B cell (primary cell): ENCODE measurements at regions not wholly inside any gene's neighbourhood (a gene's known extent, or its start where the extent isn't known, plus 50 kb on each side); places are given as distances from the start of the nearest gene placed in this dataset.

ENCODE experiments used
- ATAC-seq: fragments of 200-7000 bp; cut with Tn5 transposase; one replicate; pipeline ENCODE4 v1.10.0; 2021; ENCODE audit warnings: low read depth, mild to moderate bottlenecking, moderate number of reproducible peaks, moderate library complexity
- CTCF ChIA-PET: fragments of 350-600 bp; sonication (Branson Sonifier 250); formaldehyde crosslinking; loops from one replicate; lab custom pipeline; 2021; ENCODE audit warnings: antibody characterized with exemption, inconsistent platforms; lab: Charles Lee
- POLR2A ChIA-PET: fragments of 350-600 bp; sonication (Branson Sonifier 250); formaldehyde crosslinking; loops from one replicate; lab custom pipeline; 2021; ENCODE audit warnings: antibody characterized with exemption; lab: Charles Lee
- DNase-seq: peaks from one replicate; pipeline ENCODE4 v3.0.0; 2013
- H2AFZ ChIP-seq: 2 replicates; pipeline ENCODE4 v1.6.1; 2012; ENCODE audit warnings: mild to moderate bottlenecking, low read depth, low read length; ENCODE audit not compliant: insufficient read depth, poor library complexity, severe bottlenecking
- H3K27ac ChIP-seq, 2 donors: 1 replicate in 1 of 2; 2 replicates in 1 of 2; pipeline ENCODE4 v1.5.1; 2012 to 2013; ENCODE audit warnings: low read length in 2 of 2, mild to moderate bottlenecking in 2 of 2, moderate library complexity in 1 of 2
- H3K27me3 ChIP-seq, 4 experiments: fragments of 200-600 bp in 1 of 4; sonication (generic) in 1 of 4; replicated peaks in 1 of 4; 1 replicate in 2 of 4; 2 replicates in 2 of 4; pipeline versions ENCODE4 v1.6.1 to v1.7.0; 2013 to 2016; ENCODE audit warnings: low read length in 3 of 4, mild to moderate bottlenecking in 2 of 4, mixed read lengths in 1 of 4, moderate library complexity in 1 of 4; ENCODE audit not compliant: insufficient read depth in 4 of 4, control insufficient read depth in 3 of 4; ENCODE audit errors: control extremely low read depth in 1 of 4
- H3K36me3 ChIP-seq, 2 experiments: replicated peaks in 1 of 2; 1 replicate in 1 of 2; 2 replicates in 1 of 2; pipeline versions ENCODE4 v1.6.1 to v1.7.1; 2013; ENCODE audit warnings: low read length in 1 of 2; ENCODE audit not compliant: insufficient read depth in 2 of 2, control insufficient read depth in 1 of 2; ENCODE audit errors: control extremely low read depth in 1 of 2, extremely low read depth in 1 of 2
- H3K4me1 ChIP-seq, 2 donors: fragments of 200-600 bp in 1 of 2; sonication (generic) in 1 of 2; 1 replicate in 1 of 2; 2 replicates in 1 of 2; pipeline versions ENCODE4 v1.5.1 to v1.6.1; 2013 to 2017; ENCODE audit warnings: low read length in 2 of 2; ENCODE audit not compliant: control insufficient read depth in 2 of 2, insufficient read depth in 2 of 2
- H3K4me2 ChIP-seq: replicated peaks from 2 replicates; pipeline ENCODE3; 2012; ENCODE audit warnings: mild to moderate bottlenecking, low read depth, low read length; ENCODE audit not compliant: poor library complexity, severe bottlenecking
- H3K4me3 ChIP-seq, 5 experiments: fragments of 200-600 bp in 1 of 5; sonication (generic) in 1 of 5; 1 replicate in 3 of 5; 2 replicates in 2 of 5; pipeline versions ENCODE4 v1.5.1 to v1.7.0; 2011 to 2016; ENCODE audit warnings: low read length in 4 of 5, mild to moderate bottlenecking in 4 of 5, low read depth in 2 of 5, control low read depth in 1 of 5, moderate library complexity in 1 of 5; ENCODE audit not compliant: insufficient read depth in 1 of 5; ENCODE audit errors: control extremely low read depth in 1 of 5, extremely low read depth in 1 of 5
- H3K79me2 ChIP-seq: fragments of 200-600 bp; sonication (generic); one replicate; pipeline ENCODE4 v1.6.0; 2016; ENCODE audit warnings: low read length; ENCODE audit not compliant: control insufficient read depth, insufficient read depth
- H3K9ac ChIP-seq: fragments of 200-600 bp; sonication (generic); 2 replicates; pipeline ENCODE4 v1.6.1; 2017; ENCODE audit warnings: mild to moderate bottlenecking, low read length, moderate library complexity
- H3K9me3 ChIP-seq, 3 donors: one replicate each; pipeline versions ENCODE4 v1.6.1 to v1.7.1; 2013; ENCODE audit warnings: low read length in 2 of 3; ENCODE audit not compliant: control insufficient read depth in 2 of 3, insufficient read depth in 1 of 3; ENCODE audit errors: control extremely low read depth in 1 of 3
- H4K20me1 ChIP-seq: 2 replicates; pipeline ENCODE4 v1.6.0; 2012; ENCODE audit warnings: mild to moderate bottlenecking, low read length; ENCODE audit not compliant: insufficient read depth, control insufficient read depth, poor library complexity, severe bottlenecking
- H3K27ac Mint-ChIP-seq: one replicate; pipeline ENCODE4 v1.8.0; 2021; ENCODE audit warnings: mixed read lengths
- H3K27me3 Mint-ChIP-seq: one replicate; pipeline ENCODE4 v1.8.0; 2021; ENCODE audit warnings: mixed read lengths
- H3K4me1 Mint-ChIP-seq: one replicate; pipeline ENCODE4 v1.8.0; 2021; ENCODE audit warnings: mixed read lengths
- H3K4me3 Mint-ChIP-seq: one replicate; pipeline ENCODE4 v1.8.0; 2021; ENCODE audit warnings: mixed read lengths
- H3K9me3 Mint-ChIP-seq: one replicate; pipeline ENCODE4 v1.8.0; 2022; ENCODE audit warnings: mixed read lengths; ENCODE audit not compliant: insufficient read depth
- EZH2 ChIP-seq: IDR thresholded peaks from 2 replicates; pipeline ENCODE4 v1.6.1; 2012; ENCODE audit warnings: borderline replicate concordance, low read depth, mild to moderate bottlenecking, moderate library complexity, low read length; ENCODE audit not compliant: insufficient read depth, poor library complexity, severe bottlenecking
- WGBS: methylation state at CpG from one replicate; pipeline ENCODE4 v1.1.5; 2013; ENCODE audit warnings: missing lambda C conversion rate; ENCODE audit not compliant: insufficient coverage; 5-methylcytosine and 5-hydroxymethylcytosine counted together
- intact Hi-C: fragments of 100-400 bp; cut with micrococcal nuclease; formaldehyde crosslinking; loops from one replicate; pipeline ENCODE4 v1.10.0; 2022
- TF ChIP-seq, protein P1 (sequence below): fragments of 200-600 bp; IDR thresholded peaks from one replicate; pipeline ENCODE4 v1.8.0; 2022; ENCODE audit warnings: antibody characterized with exemption, mild to moderate bottlenecking

DNA sequence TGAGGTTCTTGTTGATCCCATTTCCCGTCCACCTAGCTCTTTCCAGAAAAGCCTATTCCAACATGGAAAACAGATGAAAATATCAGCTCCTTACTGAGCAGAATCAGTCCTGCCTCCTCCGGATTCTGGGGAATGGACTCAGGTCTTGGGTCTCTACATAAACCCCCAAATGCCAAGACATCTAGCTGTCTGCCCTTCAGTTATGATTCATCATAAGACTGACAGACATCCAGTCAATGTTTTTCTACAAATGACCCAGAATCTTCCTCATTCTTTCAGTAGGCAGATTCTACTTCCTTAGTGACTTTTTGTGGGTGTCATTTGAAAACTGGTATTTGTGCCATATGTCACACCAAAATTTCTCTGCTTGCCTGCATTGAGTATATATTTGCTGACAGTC lies 103.0 kb upstream of the TGFBR2 start:
- H3K9me3 ChIP-seq: peaks cover 0 to 3% (median 0%) of the 10 kb centered on the region in 3 donors
- no peak for TF ChIP-seq EZH2
- TF ChIP-seq, protein P1, sequence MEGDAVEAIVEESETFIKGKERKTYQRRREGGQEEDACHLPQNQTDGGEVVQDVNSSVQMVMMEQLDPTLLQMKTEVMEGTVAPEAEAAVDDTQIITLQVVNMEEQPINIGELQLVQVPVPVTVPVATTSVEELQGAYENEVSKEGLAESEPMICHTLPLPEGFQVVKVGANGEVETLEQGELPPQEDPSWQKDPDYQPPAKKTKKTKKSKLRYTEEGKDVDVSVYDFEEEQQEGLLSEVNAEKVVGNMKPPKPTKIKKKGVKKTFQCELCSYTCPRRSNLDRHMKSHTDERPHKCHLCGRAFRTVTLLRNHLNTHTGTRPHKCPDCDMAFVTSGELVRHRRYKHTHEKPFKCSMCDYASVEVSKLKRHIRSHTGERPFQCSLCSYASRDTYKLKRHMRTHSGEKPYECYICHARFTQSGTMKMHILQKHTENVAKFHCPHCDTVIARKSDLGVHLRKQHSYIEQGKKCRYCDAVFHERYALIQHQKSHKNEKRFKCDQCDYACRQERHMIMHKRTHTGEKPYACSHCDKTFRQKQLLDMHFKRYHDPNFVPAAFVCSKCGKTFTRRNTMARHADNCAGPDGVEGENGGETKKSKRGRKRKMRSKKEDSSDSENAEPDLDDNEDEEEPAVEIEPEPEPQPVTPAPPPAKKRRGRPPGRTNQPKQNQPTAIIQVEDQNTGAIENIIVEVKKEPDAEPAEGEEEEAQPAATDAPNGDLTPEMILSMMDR: no peak
- POLR2A ChIA-PET: interaction anchor here (0.8 to 1.4 kb wide), 4 partner anchors 15 to 104 kb away, joined by 3 to 5 read pairs (median 4); partner anchors contain the start of gene TGFBR2
- CTCF ChIA-PET: interaction anchor here (0.8 to 1.4 kb wide), 5 partner anchors 101 to 190 kb away, joined by 3 to 6 read pairs (median 3); no protein-coding TSS in a partner anchor
- no peak overlapping the region for H3K4me3 ChIP-seq
- 91% methylated on average over 1 of the region's 2 CpGs for WGBS
- no peaks in the 10 kb centered on the region for H3K27me3 Mint-ChIP-seq
- intact Hi-C loops: loop anchor here (2.0 to 5.0 kb wide), 2 partner anchors 101 to 236 kb away; no protein-coding TSS in a partner anchor
- peaks cover 37 to 40% of the 10 kb centered on the region in 2 donors for H3K4me1 ChIP-seq
- peak overlapping the region; percentile 77 for H3K4me3 Mint-ChIP-seq
- peaks cover 66% of the 10 kb centered on the region for H3K4me1 Mint-ChIP-seq
- H3K27me3 ChIP-seq: no peaks in the 10 kb centered on the region
- no peak for ATAC-seq
- H3K36me3 ChIP-seq: no peaks in the 10 kb centered on the region
- no peaks in the 10 kb centered on the region for H3K9me3 Mint-ChIP-seq
- peak overlapping the region; percentile 70 to 75 for H3K27ac ChIP-seq
- H4K20me1 ChIP-seq: no peaks in the 10 kb centered on the region
- H3K4me2 ChIP-seq: peak overlapping the region; percentile 15
- no peak overlapping the region for H2AFZ ChIP-seq
- H3K79me2 ChIP-seq: peaks cover 2% of the 10 kb centered on the region
- no peak overlapping the region for H3K9ac ChIP-seq
- peak overlapping the region; percentile 93 for H3K27ac Mint-ChIP-seq
- DNase-seq: peak; percentile 39

DNA sequence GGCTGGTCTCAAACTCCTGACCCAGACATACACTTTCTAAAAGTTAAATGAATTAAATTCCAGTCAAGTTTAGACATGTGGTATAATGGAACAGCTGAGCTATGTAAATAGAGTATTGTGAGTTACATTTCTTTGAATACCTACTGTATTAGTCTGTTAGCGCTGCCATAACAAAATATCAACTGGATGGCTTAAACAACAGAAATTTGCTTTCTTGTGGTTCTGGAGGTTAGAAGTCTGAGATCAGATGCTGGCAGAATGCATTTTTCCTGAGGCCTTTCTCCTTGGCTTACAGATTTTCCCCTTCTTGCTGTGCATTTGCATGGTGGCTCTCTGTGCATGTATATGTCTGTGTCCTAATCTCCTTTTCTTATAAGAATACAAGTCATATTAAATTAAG lies 101.5 kb upstream of the TGFBR2 start:
- no peak overlapping the region for H3K4me3 Mint-ChIP-seq
- no peak for TF ChIP-seq EZH2
- TF ChIP-seq, protein P1: no peak

More for the DNA sequence above, 101.5 kb upstream of the TGFBR2 start:
- Histone ChIP-seq H2AFZ (no peak overlapping the region), H3K9me3 (peaks cover 0 to 3% (median 0%) of the 10 kb centered on the region in 3 donors), H3K27me3 (no peaks in the 10 kb centered on the region), H3K9ac (no peak overlapping the region), H4K20me1 (no peaks in the 10 kb centered on the region), H3K4me1 (peaks cover 37 to 40% of the 10 kb centered on the region in 2 donors), H3K27ac (no peak overlapping the region), H3K79me2 (peaks cover 2% of the 10 kb centered on the region), H3K4me2 (no peak overlapping the region), H3K36me3 (no peaks in the 10 kb centered on the region), H3K4me3 (no peak overlapping the region)
- ChIA-PET POLR2A (no interaction called here), CTCF (interaction anchor here (1.3 kb wide), 1 partner anchor 8 kb away, joined by 4 read pairs; no protein-coding TSS in a partner anchor)
- no peak for ATAC-seq
- no peak overlapping the region for H3K27ac Mint-ChIP-seq
- intact Hi-C loops: loop anchor here (5.0 kb wide), 1 partner anchor 238 kb away; no protein-coding TSS in a partner anchor
- H3K27me3 Mint-ChIP-seq: no peaks in the 10 kb centered on the region
- WGBS: no CpG with 5 or more reads among the region's 1 CpG
- H3K9me3 Mint-ChIP-seq: no peaks in the 10 kb centered on the region
- H3K4me1 Mint-ChIP-seq: peaks cover 62% of the 10 kb centered on the region
- DNase-seq: no peak
